ENCODE measurements at regions not wholly inside any gene's neighbourhood (a gene's known extent, or its start where the extent isn't known, plus 50 kb on each side); places are given as distances from the start of the nearest gene placed in this dataset.

GRCh38 chr3:24854748-24855147 lies 360.1 kb upstream of the THRB start:
- TF ChIP-seq CTCF (IDR thresholded peaks at IDR 0.05) (no peak), POLR2A (IDR thresholded peaks at IDR 0.05) (no peak)
